ENCODE measurements at regions not wholly inside any gene's neighbourhood (a gene's known extent, or its start where the extent isn't known, plus 50 kb on each side); places are given as distances from the start of the nearest gene placed in this dataset.

DNA sequence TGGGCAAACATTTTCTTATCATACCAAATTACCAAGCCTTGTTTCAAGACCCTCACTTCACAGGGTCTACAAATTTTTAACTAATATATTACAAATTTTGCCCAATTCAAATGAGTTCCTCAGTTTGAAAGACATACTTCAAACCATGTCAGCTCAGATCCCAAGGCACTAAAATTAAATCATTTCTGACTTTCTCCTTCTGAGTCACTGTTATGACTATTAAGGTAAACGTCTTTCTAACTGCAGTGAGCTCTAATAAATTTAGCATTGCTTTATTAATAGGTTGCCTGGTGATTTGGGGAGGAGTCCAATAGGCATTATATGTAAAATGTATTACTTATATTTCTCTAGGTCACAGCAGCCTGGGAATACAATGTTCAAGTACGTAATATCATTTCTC, 158.2 kb upstream of the ARHGEF26 start:
- H3K36me3 ChIP-seq (replicated peaks; ENCODE audit: insufficient read depth, low read depth) = no peaks in the 10 kb centered on the region
- TF ChIP-seq EZH2phosphoT487 (IDR thresholded peaks at IDR 0.05; ENCODE audit: low read depth, severe bottlenecking, unreplicated experiment) (no peak), EZH2 (IDR thresholded peaks at IDR 0.05; ENCODE audit: borderline replicate concordance) (no peak), CTCF (IDR thresholded peaks at IDR 0.05; ENCODE audit: poor library complexity) (no peak)
- WGBS (ENCODE audit: low lambda C conversion rate, missing lambda C conversion rate) = 48% methylated on average over 2 of the region's 2 CpGs
- no peaks in the 10 kb centered on the region for H4K20me1 ChIP-seq (ENCODE audit: insufficient read depth, poor library complexity, severe bottlenecking)
- no peaks in the 10 kb centered on the region for H3K27me3 ChIP-seq
- H3K4me3 ChIP-seq = no peak overlapping the region
- peaks cover 15% of the 10 kb centered on the region for H3K4me1 ChIP-seq (ENCODE audit: insufficient read depth)
- no peak overlapping the region for H3K27ac ChIP-seq
- DNase-seq (ENCODE audit: low spot score) = no peak
- H3K9me2 ChIP-seq (replicated peaks; ENCODE audit: insufficient read depth) = no peaks in the 10 kb centered on the region
- H2AFZ ChIP-seq = no peak overlapping the region
- H3K79me2 ChIP-seq = no peaks in the 10 kb centered on the region
- no peak overlapping the region for H3K4me2 ChIP-seq
- no peaks in the 10 kb centered on the region for H3K9me3 ChIP-seq (ENCODE audit: low read depth)

- Histone ChIP-seq H3K36me3 (replicated peaks; ENCODE audit: insufficient read depth, low read depth) (no peaks in the 10 kb centered on the region), H3K9me2 (replicated peaks; ENCODE audit: insufficient read depth) (no peaks in the 10 kb centered on the region), H3K4me3 (no peak overlapping the region), H3K4me1 (ENCODE audit: insufficient read depth) (no peaks in the 10 kb centered on the region), H3K9me3 (ENCODE audit: low read depth) (no peaks in the 10 kb centered on the region), H3K27ac (no peak overlapping the region), H4K20me1 (ENCODE audit: insufficient read depth, poor library complexity, severe bottlenecking) (no peaks in the 10 kb centered on the region), H3K27me3 (no peaks in the 10 kb centered on the region), H3K4me2 (no peak overlapping the region), H2AFZ (no peak overlapping the region), H3K79me2 (no peaks in the 10 kb centered on the region)
- DNase-seq (ENCODE audit: low spot score) = no peak
- TF ChIP-seq EZH2 (IDR thresholded peaks at IDR 0.05; ENCODE audit: borderline replicate concordance) (no peak), EZH2phosphoT487 (IDR thresholded peaks at IDR 0.05; ENCODE audit: low read depth, severe bottlenecking, unreplicated experiment) (no peak), CTCF (IDR thresholded peaks at IDR 0.05; ENCODE audit: poor library complexity) (no peak)
- 97% methylated on average over 2 of the region's 2 CpGs for WGBS (ENCODE audit: low lambda C conversion rate, missing lambda C conversion rate)
Observed at GRCh38 chr3:153967260-153967659, 153.9 kb upstream of the ARHGEF26 start.

- Histone ChIP-seq H4K20me1 (ENCODE audit: insufficient read depth, poor library complexity, severe bottlenecking) (no peaks in the 10 kb centered on the region), H3K4me2 (no peak overlapping the region), H3K9me3 (ENCODE audit: low read depth) (no peaks in the 10 kb centered on the region), H3K4me3 (no peak overlapping the region), H3K9me2 (replicated peaks; ENCODE audit: insufficient read depth) (no peaks in the 10 kb centered on the region), H2AFZ (no peak overlapping the region), H3K36me3 (replicated peaks; ENCODE audit: insufficient read depth, low read depth) (no peaks in the 10 kb centered on the region), H3K27me3 (no peaks in the 10 kb centered on the region), H3K27ac (no peak overlapping the region), H3K4me1 (ENCODE audit: insufficient read depth) (no peaks in the 10 kb centered on the region), H3K79me2 (no peaks in the 10 kb centered on the region)
- no peak for TF ChIP-seq EZH2phosphoT487 (IDR thresholded peaks at IDR 0.05; ENCODE audit: low read depth, severe bottlenecking, unreplicated experiment)
- no peak for TF ChIP-seq CTCF (IDR thresholded peaks at IDR 0.05; ENCODE audit: poor library complexity)
- TF ChIP-seq EZH2 (IDR thresholded peaks at IDR 0.05; ENCODE audit: borderline replicate concordance) = no peak
- DNase-seq (ENCODE audit: low spot score) = no peak
Observed at GRCh38 chr3:153970047-153970446, 151.1 kb upstream of the ARHGEF26 start.

GRCh38 chr3:153970741-153971347, 150.3 kb upstream of the ARHGEF26 start:
- Histone ChIP-seq H3K4me3 (no peak overlapping the region), H3K4me1 (ENCODE audit: insufficient read depth) (no peaks in the 10 kb centered on the region), H3K4me2 (no peak overlapping the region), H3K27me3 (no peaks in the 10 kb centered on the region), H3K9me3 (ENCODE audit: low read depth) (no peaks in the 10 kb centered on the region), H3K36me3 (replicated peaks; ENCODE audit: insufficient read depth, low read depth) (no peaks in the 10 kb centered on the region), H4K20me1 (ENCODE audit: insufficient read depth, poor library complexity, severe bottlenecking) (no peaks in the 10 kb centered on the region), H3K9me2 (replicated peaks; ENCODE audit: insufficient read depth) (no peaks in the 10 kb centered on the region), H2AFZ (no peak overlapping the region), H3K27ac (no peak overlapping the region), H3K79me2 (no peaks in the 10 kb centered on the region)
- no peak for DNase-seq (ENCODE audit: low spot score)
- WGBS (ENCODE audit: low lambda C conversion rate, missing lambda C conversion rate) = 25% methylated on average over 1 of the region's 1 CpG
- TF ChIP-seq EZH2 (IDR thresholded peaks at IDR 0.05; ENCODE audit: borderline replicate concordance) (no peak), CTCF (IDR thresholded peaks at IDR 0.05; ENCODE audit: poor library complexity) (peak; percentile 74)
